ENCODE measurements at regions not wholly inside any gene's neighbourhood (a gene's known extent, or its start where the extent isn't known, plus 50 kb on each side); places are given as distances from the start of the nearest gene placed in this dataset.

DNA sequence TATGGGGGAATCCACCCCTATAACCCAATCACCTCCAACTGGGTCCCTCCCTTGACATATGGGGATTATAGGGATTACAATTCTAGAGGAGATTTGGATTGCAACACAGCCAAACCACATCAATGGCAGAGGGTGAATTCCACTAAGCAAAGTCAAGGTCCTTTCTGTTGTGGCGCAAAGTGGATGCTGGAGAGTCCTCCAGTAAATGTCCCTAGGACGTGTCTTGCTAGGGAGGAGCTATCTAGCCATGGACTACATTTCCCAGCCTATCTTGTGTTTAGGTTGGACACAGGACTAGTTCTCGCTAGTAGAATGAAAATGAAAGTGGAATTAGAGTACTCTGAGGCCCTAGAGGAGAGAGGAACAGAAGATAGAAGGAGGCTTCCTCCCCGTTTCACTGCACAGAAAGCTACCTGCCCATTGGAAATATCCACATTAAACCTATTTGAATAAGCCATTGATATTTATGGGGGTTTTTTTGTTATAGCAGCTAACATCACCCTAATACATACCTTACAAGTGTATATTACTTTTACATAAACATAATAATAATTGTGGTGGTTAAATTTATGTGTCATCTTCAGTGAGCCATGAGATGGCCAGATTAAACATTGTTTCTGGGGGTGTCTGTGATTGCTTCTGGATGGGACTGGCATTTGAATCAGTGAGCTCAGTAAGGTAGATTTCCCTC lies 56.7 kb upstream of the ERCC4 start:
- TF ChIP-seq, protein P1, sequence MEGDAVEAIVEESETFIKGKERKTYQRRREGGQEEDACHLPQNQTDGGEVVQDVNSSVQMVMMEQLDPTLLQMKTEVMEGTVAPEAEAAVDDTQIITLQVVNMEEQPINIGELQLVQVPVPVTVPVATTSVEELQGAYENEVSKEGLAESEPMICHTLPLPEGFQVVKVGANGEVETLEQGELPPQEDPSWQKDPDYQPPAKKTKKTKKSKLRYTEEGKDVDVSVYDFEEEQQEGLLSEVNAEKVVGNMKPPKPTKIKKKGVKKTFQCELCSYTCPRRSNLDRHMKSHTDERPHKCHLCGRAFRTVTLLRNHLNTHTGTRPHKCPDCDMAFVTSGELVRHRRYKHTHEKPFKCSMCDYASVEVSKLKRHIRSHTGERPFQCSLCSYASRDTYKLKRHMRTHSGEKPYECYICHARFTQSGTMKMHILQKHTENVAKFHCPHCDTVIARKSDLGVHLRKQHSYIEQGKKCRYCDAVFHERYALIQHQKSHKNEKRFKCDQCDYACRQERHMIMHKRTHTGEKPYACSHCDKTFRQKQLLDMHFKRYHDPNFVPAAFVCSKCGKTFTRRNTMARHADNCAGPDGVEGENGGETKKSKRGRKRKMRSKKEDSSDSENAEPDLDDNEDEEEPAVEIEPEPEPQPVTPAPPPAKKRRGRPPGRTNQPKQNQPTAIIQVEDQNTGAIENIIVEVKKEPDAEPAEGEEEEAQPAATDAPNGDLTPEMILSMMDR (IDR thresholded peaks at IDR 0.05) = no peak
- TF ChIP-seq POLR2AphosphoS5 (IDR thresholded peaks at IDR 0.05) = no peak
- TF ChIP-seq POLR2A (IDR thresholded peaks at IDR 0.05) = no peak
